GM23338 (cell line): ENCODE measurements at regions not wholly inside any gene's neighbourhood (a gene's known extent, or its start where the extent isn't known, plus 50 kb on each side); places are given as distances from the start of the nearest gene placed in this dataset.

Source experiments
- EZH2 ChIP-seq: fragments of 200-600 bp; sonication (generic); IDR thresholded peaks from one replicate; pipeline ENCODE4 v1.8.0; 2017; ENCODE audit warnings: antibody characterized with exemption, mild to moderate bottlenecking, low read depth; ENCODE audit not compliant: unreplicated experiment
- POLR2AphosphoS5 ChIP-seq: IDR thresholded peaks from 2 replicates; pipeline ENCODE4 v1.6.1; 2016; ENCODE audit warnings: antibody characterized with exemption, low read depth
- ZNF331 ChIP-seq: fragments of 250-450 bp; sonication (Bioruptor Pico); IDR thresholded peaks from 2 replicates; pipeline ENCODE4 v1.5.0; 2020; ENCODE audit warnings: low read depth, mild to moderate bottlenecking, moderate library complexity
- TF ChIP-seq, protein P1 (sequence below), 2 experiments: fragments of 200-600 bp in 1 of 2; sonication (generic) in 1 of 2; conservative IDR thresholded peaks; 2 replicates each; pipeline versions ENCODE4 v1.5.1 to v1.6.1; 2016 to 2017; ENCODE audit warnings: antibody characterized with exemption in 2 of 2, low read depth in 2 of 2, mild to moderate bottlenecking in 2 of 2, moderate library complexity in 1 of 2

DNA sequence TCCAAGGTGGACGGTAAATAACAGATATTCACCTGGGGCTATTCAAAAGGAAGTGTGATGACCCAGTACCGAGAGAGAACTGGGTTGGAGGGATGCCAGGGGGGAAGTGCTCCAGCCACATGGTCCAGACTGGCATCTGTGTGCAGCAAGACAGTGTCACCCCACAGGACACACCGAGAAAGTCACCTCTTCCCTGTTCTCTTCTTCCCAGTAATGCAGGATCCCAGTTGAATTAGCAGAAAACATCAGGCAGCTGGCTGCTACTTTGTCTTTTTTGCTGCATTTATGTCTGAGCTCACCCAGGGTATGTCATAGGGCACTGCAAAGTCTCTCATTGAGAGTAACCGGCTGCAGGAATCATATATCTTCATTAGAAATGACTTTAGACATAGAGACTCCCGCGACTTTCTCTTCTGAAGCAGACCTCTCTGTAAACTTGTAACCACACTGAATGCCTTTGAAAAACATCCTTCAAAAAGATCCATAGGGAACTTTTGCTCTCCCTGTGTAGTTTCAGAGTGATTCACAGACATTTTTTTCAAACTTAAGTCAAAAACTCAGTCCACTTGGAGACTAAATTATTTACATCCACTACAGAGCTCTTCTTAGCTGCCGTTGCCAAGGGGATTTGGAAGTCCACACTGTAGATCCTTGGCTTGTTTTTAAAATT, 609.0 kb upstream of the DPP6 start:
- TF ChIP-seq, protein P1, sequence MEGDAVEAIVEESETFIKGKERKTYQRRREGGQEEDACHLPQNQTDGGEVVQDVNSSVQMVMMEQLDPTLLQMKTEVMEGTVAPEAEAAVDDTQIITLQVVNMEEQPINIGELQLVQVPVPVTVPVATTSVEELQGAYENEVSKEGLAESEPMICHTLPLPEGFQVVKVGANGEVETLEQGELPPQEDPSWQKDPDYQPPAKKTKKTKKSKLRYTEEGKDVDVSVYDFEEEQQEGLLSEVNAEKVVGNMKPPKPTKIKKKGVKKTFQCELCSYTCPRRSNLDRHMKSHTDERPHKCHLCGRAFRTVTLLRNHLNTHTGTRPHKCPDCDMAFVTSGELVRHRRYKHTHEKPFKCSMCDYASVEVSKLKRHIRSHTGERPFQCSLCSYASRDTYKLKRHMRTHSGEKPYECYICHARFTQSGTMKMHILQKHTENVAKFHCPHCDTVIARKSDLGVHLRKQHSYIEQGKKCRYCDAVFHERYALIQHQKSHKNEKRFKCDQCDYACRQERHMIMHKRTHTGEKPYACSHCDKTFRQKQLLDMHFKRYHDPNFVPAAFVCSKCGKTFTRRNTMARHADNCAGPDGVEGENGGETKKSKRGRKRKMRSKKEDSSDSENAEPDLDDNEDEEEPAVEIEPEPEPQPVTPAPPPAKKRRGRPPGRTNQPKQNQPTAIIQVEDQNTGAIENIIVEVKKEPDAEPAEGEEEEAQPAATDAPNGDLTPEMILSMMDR (conservative IDR thresholded peaks at IDR 0.05; ENCODE audit: low read depth in 2 of 2): no peak
- TF ChIP-seq POLR2AphosphoS5 (no peak), ZNF331 (CRISPR knock-in tag) (no peak), EZH2 (no peak)
